GM13976 (cell line): ENCODE measurements at regions not wholly inside any gene's neighbourhood (a gene's known extent, or its start where the extent isn't known, plus 50 kb on each side); places are given as distances from the start of the nearest gene placed in this dataset.

Experiments
- DNase-seq: peaks from one replicate; pipeline ENCODE4 v3.0.0; 2012; ENCODE audit warnings: low spot score
- CTCF ChIP-seq: IDR thresholded peaks from 2 replicates; pipeline ENCODE4 v1.5.1; 2012; ENCODE audit warnings: borderline replicate concordance, mild to moderate bottlenecking; ENCODE audit not compliant: insufficient read depth; ENCODE audit errors: extremely low read depth, missing control alignments, control extremely low read depth
- in situ Hi-C: fragments of 300-500 bp; cut with MboI; formaldehyde crosslinking; loops from one replicate; pipeline ENCODE4 v1.12.0; 2022; ENCODE audit warnings: low sequenced_read_pairs, mixed read lengths, inconsistent platforms; ENCODE audit not compliant: unreplicated experiment

GRCh38 chr6:22218410-22218809 lies 78.4 kb downstream of the PRL start:
- in situ Hi-C loops = no loop called here
- TF ChIP-seq CTCF = no peak

GRCh38 chr6:22219925-22220324 lies 76.9 kb downstream of the PRL start:
- no peak for TF ChIP-seq CTCF
- in situ Hi-C loops = no loop called here
- DNase-seq = no peak

More at GRCh38 chr6:22218410-22218809, 78.4 kb downstream of the PRL start:
- DNase-seq = no peak

GRCh38 chr6:22221211-22221610 lies 75.6 kb downstream of the PRL start:
- in situ Hi-C loops = no loop called here
- no peak for DNase-seq
- no peak for TF ChIP-seq CTCF

- DNase-seq = no peak
- in situ Hi-C loops = no loop called here
- no peak for TF ChIP-seq CTCF
Measured at GRCh38 chr6:22221630-22222029, 75.2 kb downstream of the PRL start.

- in situ Hi-C loops = no loop called here
- DNase-seq = no peak
- TF ChIP-seq CTCF = no peak
Measured at GRCh38 chr6:22222469-22222868, 74.4 kb downstream of the PRL start.

- TF ChIP-seq CTCF = no peak
- DNase-seq = no peak
- in situ Hi-C loops = no loop called here
Measured at GRCh38 chr6:22227824-22228610, 68.8 kb downstream of the PRL start.
